SK-N-SH (cell line): ENCODE measurements at regions not wholly inside any gene's neighbourhood (a gene's known extent, or its start where the extent isn't known, plus 50 kb on each side); places are given as distances from the start of the nearest gene placed in this dataset.

Experiments
- CTCF ChIA-PET: fragments of 300-600, 350-600 bp; formaldehyde crosslinking; extraction: SDS; loops from one replicate; lab custom pipeline; 2021; lab: Yijun Ruan, JAX
- POLR2A ChIA-PET: fragments of 350-600 bp; sonication (Branson Sonifier 250); formaldehyde crosslinking; extraction: SDS; loops from one replicate; lab custom pipeline; 2020; ENCODE audit warnings: antibody characterized with exemption, inconsistent platforms; lab: Yijun Ruan, JAX
- DNase-seq: peaks from one replicate; pipeline ENCODE4 v3.0.0; 2012
- H2AFZ ChIP-seq: fragments of 200-600 bp; sonication (generic); 2 replicates; pipeline ENCODE4 v1.8.1; 2016; ENCODE audit warnings: antibody characterized with exemption, mild to moderate bottlenecking, low read depth
- H3F3A ChIP-seq: fragments of 200-600 bp; sonication (generic); replicated peaks from 2 replicates; pipeline ENCODE3; 2016; ENCODE audit warnings: antibody characterized with exemption, mild to moderate bottlenecking; ENCODE audit not compliant: insufficient read depth
- H3K27ac ChIP-seq, 2 experiments: fragments of 200-500 bp in 1 of 2; fragments of 200-600 bp in 1 of 2; sonication (Bioruptor generic) in 1 of 2; sonication (generic), shearing (Covaris generic) in 1 of 2; 2 replicates each; pipeline versions ENCODE4 v1.5.1 to v1.6.1; 2014 to 2016; ENCODE audit warnings: low read depth in 2 of 2, inconsistent platforms in 1 of 2, low read length in 1 of 2, mild to moderate bottlenecking in 1 of 2, mixed read lengths in 1 of 2
- H3K27me3 ChIP-seq: fragments of 200-600 bp; sonication (generic), shearing (Covaris generic); 2 replicates; pipeline ENCODE4 v1.6.1; 2016; ENCODE audit warnings: mixed run types; ENCODE audit not compliant: insufficient read depth
- H3K36me3 ChIP-seq, 2 experiments: fragments of 200-500 bp in 1 of 2; fragments of 200-600 bp in 1 of 2; sonication (Bioruptor generic) in 1 of 2; sonication (generic) in 1 of 2; replicated peaks in 1 of 2; 2 replicates each; pipeline versions ENCODE3 to v1.5.1; 2014 to 2016; ENCODE audit warnings: low read length in 1 of 2, mild to moderate bottlenecking in 1 of 2; ENCODE audit not compliant: insufficient read depth in 2 of 2, control insufficient read depth in 1 of 2
- H3K4me1 ChIP-seq, 2 experiments: fragments of 200-500 bp in 1 of 2; fragments of 200-600 bp in 1 of 2; sonication (Bioruptor generic) in 1 of 2; sonication (generic), shearing (Covaris generic) in 1 of 2; 2 replicates each; pipeline versions ENCODE4 v1.5.1 to v1.6.1; 2014 to 2016; ENCODE audit warnings: low read depth in 1 of 2, low read length in 1 of 2, mixed run types in 1 of 2; ENCODE audit not compliant: insufficient read depth in 2 of 2, control insufficient read depth in 1 of 2
- H3K4me2 ChIP-seq: fragments of 200-600 bp; sonication (generic), shearing (Covaris generic); 2 replicates; pipeline ENCODE4 v1.6.1; 2017; ENCODE audit warnings: mixed run types
- H3K4me3 ChIP-seq, 2 experiments: fragments of 200-500 bp in 1 of 2; fragments of 200-600 bp in 1 of 2; sonication (Bioruptor generic) in 1 of 2; sonication (generic), shearing (Covaris generic) in 1 of 2; 2 replicates each; pipeline versions ENCODE4 v1.5.1 to v1.8.1; 2014 to 2016; ENCODE audit warnings: low read depth in 2 of 2, inconsistent platforms in 1 of 2, low read length in 1 of 2, mild to moderate bottlenecking in 1 of 2, mixed read lengths in 1 of 2, moderate library complexity in 1 of 2
- H3K79me2 ChIP-seq: fragments of 200-600 bp; sonication (generic); 2 replicates; pipeline ENCODE4 v1.8.1; 2017; ENCODE audit warnings: mild to moderate bottlenecking; ENCODE audit not compliant: insufficient read depth
- H3K9ac ChIP-seq: fragments of 200-600 bp; sonication (generic); 2 replicates; pipeline ENCODE4 v1.6.1; 2017; ENCODE audit warnings: mixed run types
- H3K9me2 ChIP-seq: fragments of 200-600 bp; sonication (generic); 2 replicates; pipeline ENCODE4 v1.6.1; 2017; ENCODE audit warnings: mixed run types
- H3K9me3 ChIP-seq: fragments of 200-600 bp; sonication (generic); 2 replicates; pipeline ENCODE4 v1.6.1; 2017; ENCODE audit warnings: mixed run types, mild to moderate bottlenecking, moderate library complexity
- H4K20me1 ChIP-seq: fragments of 200-600 bp; sonication (generic); 2 replicates; pipeline ENCODE4 v1.6.1; 2017; ENCODE audit warnings: mild to moderate bottlenecking, mixed run types; ENCODE audit not compliant: insufficient read depth
- CHD2 ChIP-seq: fragments of 150-350 bp; IDR thresholded peaks from 2 replicates; pipeline ENCODE4 v1.6.1; 2018; ENCODE audit warnings: low read length; ENCODE audit not compliant: partially characterized antibody
- CTCF ChIP-seq: fragments of 200-600 bp; sonication (generic); IDR thresholded peaks from 2 replicates; pipeline ENCODE4 v1.6.1; 2017; ENCODE audit warnings: antibody characterized with exemption, mild to moderate bottlenecking, moderate library complexity
- ELF1 ChIP-seq: IDR thresholded peaks from 2 replicates; pipeline ENCODE4 v1.4.0; 2012
- FOSL2 ChIP-seq: IDR thresholded peaks from 2 replicates; pipeline ENCODE4 v1.4.0; 2012; ENCODE audit warnings: low read depth, mild to moderate bottlenecking, moderate library complexity, borderline replicate concordance
- FOXJ3 ChIP-seq: sonication (generic); formaldehyde crosslinking; IDR thresholded peaks from 2 replicates; pipeline ENCODE4 v1.5.1; 2020; ENCODE audit warnings: mild to moderate bottlenecking, missing genetic modification reagents
- FOXM1 ChIP-seq: IDR thresholded peaks from 2 replicates; pipeline ENCODE4 v1.4.0; 2012; ENCODE audit warnings: low read depth, mild to moderate bottlenecking
- JUND ChIP-seq: IDR thresholded peaks from 2 replicates; pipeline ENCODE4 v1.4.0; 2012
- MEF2A ChIP-seq: IDR thresholded peaks from 2 replicates; pipeline ENCODE4 v1.4.0; 2012; ENCODE audit warnings: low read depth, borderline replicate concordance
- MXI1 ChIP-seq: IDR thresholded peaks from 2 replicates; pipeline ENCODE4 v1.6.1; 2012; ENCODE audit warnings: mild to moderate bottlenecking, low read depth, low read length, improper control_type of control experiment
- RAD21 ChIP-seq: IDR thresholded peaks from 2 replicates; pipeline ENCODE4 v1.6.1; 2012; ENCODE audit warnings: mild to moderate bottlenecking, low read length
- RXRA ChIP-seq: IDR thresholded peaks from 2 replicates; pipeline ENCODE4 v1.4.0; 2012; ENCODE audit warnings: low read depth, mild to moderate bottlenecking, borderline replicate concordance
- SIN3A ChIP-seq: IDR thresholded peaks from 2 replicates; pipeline ENCODE4 v1.6.1; 2012; ENCODE audit warnings: low read depth, mild to moderate bottlenecking, low read length, moderate library complexity, borderline replicate concordance
- SMC3 ChIP-seq: IDR thresholded peaks from 2 replicates; pipeline ENCODE4 v1.6.1; 2012; ENCODE audit warnings: low read depth, low read length, improper control_type of control experiment
- TAF1 ChIP-seq: IDR thresholded peaks from 2 replicates; pipeline ENCODE4 v1.6.1; 2012; ENCODE audit warnings: low read depth, mild to moderate bottlenecking, low read length, moderate library complexity, borderline replicate concordance
- USF2 ChIP-seq: fragments of 150-350 bp; IDR thresholded peaks from 2 replicates; pipeline ENCODE4 v1.6.1; 2017; ENCODE audit warnings: antibody characterized with exemption, low read length, low read depth, borderline replicate concordance
- YY1 ChIP-seq: IDR thresholded peaks from 2 replicates; pipeline ENCODE4 v1.4.0; 2012; ENCODE audit warnings: low read depth, mild to moderate bottlenecking
- WGBS: methylation state at CpG from one replicate; pipeline ENCODE4 v1.1.6; 2017; ENCODE audit warnings: low lambda C conversion rate; 5-methylcytosine and 5-hydroxymethylcytosine counted together
- TF ChIP-seq, protein P1 (sequence below): fragments of 150-350 bp; IDR thresholded peaks from 2 replicates; pipeline ENCODE4 v1.6.1; 2016; ENCODE audit warnings: mild to moderate bottlenecking, low read depth, low read length

- TF ChIP-seq SMC3, result no peak
- TF ChIP-seq FOXM1, result no peak
- TF ChIP-seq CHD2, result no peak
- no peak for TF ChIP-seq FOSL2
- TF ChIP-seq FOXJ3, result no peak
- no peak for TF ChIP-seq CTCF
- no peak for TF ChIP-seq RAD21
- no peak for TF ChIP-seq RXRA
- TF ChIP-seq SIN3A, result no peak
- TF ChIP-seq MEF2A, result no peak
- no peak for TF ChIP-seq TAF1
- no peak for TF ChIP-seq ELF1
- TF ChIP-seq MXI1, result no peak
- TF ChIP-seq USF2, result no peak
- TF ChIP-seq, all 33 proteins: peak for 0
- POLR2A ChIA-PET, result no interaction called here
Observed at GRCh38 chr3:186459108-186459467, 85.1 kb downstream of the CRYGS start.

GRCh38 chr3:186458306-186459107, 85.7 kb downstream of the CRYGS start:
- H3K4me1 ChIP-seq, result no peaks in the 10 kb centered on the region; a peak in 1 of 4 replicates
- H3K4me3 ChIP-seq, result no peak overlapping the region
- no peak overlapping the region for H3K27ac ChIP-seq
- H3F3A ChIP-seq, result no peaks in the 10 kb centered on the region
- no peaks in the 10 kb centered on the region for H3K79me2 ChIP-seq
- no peaks in the 10 kb centered on the region for H3K9me2 ChIP-seq
- no peak for DNase-seq
- no peak overlapping the region for H2AFZ ChIP-seq
- H3K9ac ChIP-seq, result no peak overlapping the region
- no peaks in the 10 kb centered on the region; the same call in 1 of the 2 replicates for H3K27me3 ChIP-seq
- H3K9me3 ChIP-seq, result no peaks in the 10 kb centered on the region
- ChIA-PET CTCF (interaction anchor here (1.6 kb wide), 1 partner anchor 40 kb away, joined by 4 read pairs; no protein-coding TSS in a partner anchor), POLR2A (no interaction called here)
- H3K4me2 ChIP-seq, result no peak overlapping the region
- H3K36me3 ChIP-seq, result no peaks in the 10 kb centered on the region
- 50% methylated on average over 6 of the region's 6 CpGs for WGBS
- H4K20me1 ChIP-seq, result no peaks in the 10 kb centered on the region
- TF ChIP-seq FOXJ3 (no peak), SMC3 (no peak), ELF1 (no peak), JUND (no peak), YY1 (no peak)
- TF ChIP-seq, protein P1, sequence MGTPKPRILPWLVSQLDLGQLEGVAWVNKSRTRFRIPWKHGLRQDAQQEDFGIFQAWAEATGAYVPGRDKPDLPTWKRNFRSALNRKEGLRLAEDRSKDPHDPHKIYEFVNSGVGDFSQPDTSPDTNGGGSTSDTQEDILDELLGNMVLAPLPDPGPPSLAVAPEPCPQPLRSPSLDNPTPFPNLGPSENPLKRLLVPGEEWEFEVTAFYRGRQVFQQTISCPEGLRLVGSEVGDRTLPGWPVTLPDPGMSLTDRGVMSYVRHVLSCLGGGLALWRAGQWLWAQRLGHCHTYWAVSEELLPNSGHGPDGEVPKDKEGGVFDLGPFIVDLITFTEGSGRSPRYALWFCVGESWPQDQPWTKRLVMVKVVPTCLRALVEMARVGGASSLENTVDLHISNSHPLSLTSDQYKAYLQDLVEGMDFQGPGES, result no peak

More at GRCh38 chr3:186459108-186459467, 85.1 kb downstream of the CRYGS start:
- Histone ChIP-seq H4K20me1 (no peaks in the 10 kb centered on the region), H3K4me2 (no peak overlapping the region), H3K36me3 (no peaks in the 10 kb centered on the region), H3K4me3 (no peak overlapping the region), H3F3A (no peaks in the 10 kb centered on the region), H3K9me3 (no peaks in the 10 kb centered on the region), H3K27ac (no peak overlapping the region), H3K9ac (no peak overlapping the region), H3K9me2 (no peaks in the 10 kb centered on the region), H3K79me2 (no peaks in the 10 kb centered on the region), H3K4me1 (no peaks in the 10 kb centered on the region; a peak in 1 of 4 replicates), H2AFZ (no peak overlapping the region), H3K27me3 (no peaks in the 10 kb centered on the region; the same call in 1 of the 2 replicates)
- CTCF ChIA-PET, result interaction anchor here (1.6 kb wide), 1 partner anchor 41 kb away, joined by 4 read pairs; no protein-coding TSS in a partner anchor
- DNase-seq, result no peak
- WGBS, result 51% methylated on average over 2 of the region's 2 CpGs
